ENCODE measurements at regions not wholly inside any gene's neighbourhood (a gene's known extent, or its start where the extent isn't known, plus 50 kb on each side); places are given as distances from the start of the nearest gene placed in this dataset.

- Histone ChIP-seq H2AK5ac (ENCODE audit: low read depth, low read length) (no peak overlapping the region), H3K4me3 (ENCODE audit: low read length in 2 of 2) (no peak overlapping the region), H3K4ac (ENCODE audit: low read length) (no peak overlapping the region), H3K9ac (ENCODE audit: low read depth, low read length, poor library complexity) (no peak overlapping the region), H2AFZ (ENCODE audit: low read length) (no peak overlapping the region), H3K36me3 (replicated peaks in 1 of 2; ENCODE audit: control insufficient read depth in 2 of 2, insufficient read depth in 2 of 2, low read length in 2 of 2) (no peaks in the 10 kb centered on the region), H2BK5ac (ENCODE audit: low read length) (no peak overlapping the region), H2BK15ac (ENCODE audit: low read length) (no peak overlapping the region), H3K18ac (ENCODE audit: low read length) (no peak overlapping the region), H4K91ac (ENCODE audit: low read depth, low read length, poor library complexity) (no peak overlapping the region), H3K27me3 (ENCODE audit: control insufficient read depth in 3 of 3, insufficient read depth in 3 of 3, low read depth in 1 of 3, low read length in 3 of 3) (no peaks in the 10 kb centered on the region), H3K4me1 (ENCODE audit: control insufficient read depth in 2 of 2, insufficient read depth in 1 of 2, low read depth in 1 of 2, low read length in 2 of 2) (no peaks in the 10 kb centered on the region), H4K8ac (ENCODE audit: low read depth, low read length) (no peak overlapping the region), H3K9me3 (replicated peaks in 1 of 2; ENCODE audit: control insufficient read depth in 2 of 2, insufficient read depth in 1 of 2, low read depth in 1 of 2, low read length in 2 of 2) (no peaks in the 10 kb centered on the region), H3K23ac (ENCODE audit: low read depth, low read length, poor library complexity) (no peak overlapping the region), H3K4me2 (ENCODE audit: insufficient read depth, low read length, poor library complexity, severe bottlenecking) (no peak overlapping the region), H2BK120ac (ENCODE audit: low read depth, low read length) (no peak overlapping the region), H3K79me1 (ENCODE audit: low read depth, low read length) (no peaks in the 10 kb centered on the region), H2BK12ac (ENCODE audit: low read length) (no peak overlapping the region), H3K27ac (replicated peaks; ENCODE audit: low read length) (no peak overlapping the region), H3K14ac (ENCODE audit: low read length) (no peak overlapping the region)
- no CpG with 5 or more reads among the region's 1 CpG for WGBS, 2 donors (ENCODE audit: extremely low coverage in 2 of 2, insufficient read length in 2 of 2, insufficient replicate concordance in 1 of 2)
- no peak for DNase-seq (ENCODE audit: low spot score)
Observed at GRCh38 chr7:81167934-81168333, 249.1 kb upstream of the SEMA3C start.

GRCh38 chr7:81165070-81165469 is 246.2 kb upstream of the SEMA3C start:
- no peaks in the 10 kb centered on the region for H3K79me1 ChIP-seq (ENCODE audit: low read depth, low read length)
- H2AFZ ChIP-seq (ENCODE audit: low read length), result no peak overlapping the region
- H3K27me3 ChIP-seq (ENCODE audit: control insufficient read depth in 3 of 3, insufficient read depth in 3 of 3, low read depth in 1 of 3, low read length in 3 of 3), result no peaks in the 10 kb centered on the region
- H3K9ac ChIP-seq (ENCODE audit: low read depth, low read length, poor library complexity), result no peak overlapping the region
- H3K9me3 ChIP-seq (replicated peaks in 1 of 2; ENCODE audit: control insufficient read depth in 2 of 2, insufficient read depth in 1 of 2, low read depth in 1 of 2, low read length in 2 of 2), result no peaks in the 10 kb centered on the region
- no CpG with 5 or more reads among the region's 4 CpGs for WGBS, 2 donors (ENCODE audit: extremely low coverage in 2 of 2, insufficient read length in 2 of 2, insufficient replicate concordance in 1 of 2)
- no peak overlapping the region for H3K4me3 ChIP-seq (ENCODE audit: low read length in 2 of 2)
- H3K14ac ChIP-seq (ENCODE audit: low read length), result no peak overlapping the region
- no peak overlapping the region for H4K91ac ChIP-seq (ENCODE audit: low read depth, low read length, poor library complexity)
- H2BK12ac ChIP-seq (ENCODE audit: low read length), result no peak overlapping the region
- DNase-seq (ENCODE audit: low spot score), result no peak
- no peaks in the 10 kb centered on the region for H3K4me1 ChIP-seq (ENCODE audit: control insufficient read depth in 2 of 2, insufficient read depth in 1 of 2, low read depth in 1 of 2, low read length in 2 of 2)
- no peak overlapping the region for H4K8ac ChIP-seq (ENCODE audit: low read depth, low read length)
- H2AK5ac ChIP-seq (ENCODE audit: low read depth, low read length), result no peak overlapping the region
- H3K27ac ChIP-seq (replicated peaks; ENCODE audit: low read length), result no peak overlapping the region
- no peak overlapping the region for H3K23ac ChIP-seq (ENCODE audit: low read depth, low read length, poor library complexity)
- no peak overlapping the region for H3K18ac ChIP-seq (ENCODE audit: low read length)
- no peak overlapping the region for H2BK15ac ChIP-seq (ENCODE audit: low read length)
- H2BK5ac ChIP-seq (ENCODE audit: low read length), result no peak overlapping the region
- H2BK120ac ChIP-seq (ENCODE audit: low read depth, low read length), result no peak overlapping the region
- H3K36me3 ChIP-seq (replicated peaks in 1 of 2; ENCODE audit: control insufficient read depth in 2 of 2, insufficient read depth in 2 of 2, low read length in 2 of 2), result no peaks in the 10 kb centered on the region
- H3K4me2 ChIP-seq (ENCODE audit: insufficient read depth, low read length, poor library complexity, severe bottlenecking), result no peak overlapping the region
- no peak overlapping the region for H3K4ac ChIP-seq (ENCODE audit: low read length)

- no peak overlapping the region for H2BK15ac ChIP-seq (ENCODE audit: low read length)
- no peaks in the 10 kb centered on the region for H3K36me3 ChIP-seq (replicated peaks in 1 of 2; ENCODE audit: control insufficient read depth in 2 of 2, insufficient read depth in 2 of 2, low read length in 2 of 2)
- H3K23ac ChIP-seq (ENCODE audit: low read depth, low read length, poor library complexity), result no peak overlapping the region
- no peak overlapping the region for H2BK12ac ChIP-seq (ENCODE audit: low read length)
- no peak overlapping the region for H3K9ac ChIP-seq (ENCODE audit: low read depth, low read length, poor library complexity)
- no peak for DNase-seq (ENCODE audit: low spot score)
- no peak overlapping the region for H3K4me3 ChIP-seq (ENCODE audit: low read length in 2 of 2)
- no peak overlapping the region for H4K91ac ChIP-seq (ENCODE audit: low read depth, low read length, poor library complexity)
- H3K14ac ChIP-seq (ENCODE audit: low read length), result no peak overlapping the region
- no peak overlapping the region for H3K4ac ChIP-seq (ENCODE audit: low read length)
- H3K9me3 ChIP-seq (replicated peaks in 1 of 2; ENCODE audit: control insufficient read depth in 2 of 2, insufficient read depth in 1 of 2, low read depth in 1 of 2, low read length in 2 of 2), result no peaks in the 10 kb centered on the region
- no peaks in the 10 kb centered on the region for H3K79me1 ChIP-seq (ENCODE audit: low read depth, low read length)
- H3K4me1 ChIP-seq (ENCODE audit: control insufficient read depth in 2 of 2, insufficient read depth in 1 of 2, low read depth in 1 of 2, low read length in 2 of 2), result peaks cover 0 to 9% of the 10 kb centered on the region in 2 donors
- no peak overlapping the region for H2BK5ac ChIP-seq (ENCODE audit: low read length)
- no CpG with 5 or more reads among the region's 7 CpGs for WGBS, 2 donors (ENCODE audit: extremely low coverage in 2 of 2, insufficient read length in 2 of 2, insufficient replicate concordance in 1 of 2)
- H2AK5ac ChIP-seq (ENCODE audit: low read depth, low read length), result no peak overlapping the region
- H3K4me2 ChIP-seq (ENCODE audit: insufficient read depth, low read length, poor library complexity, severe bottlenecking), result no peak overlapping the region
- no peak overlapping the region for H2AFZ ChIP-seq (ENCODE audit: low read length)
- H3K27ac ChIP-seq (replicated peaks; ENCODE audit: low read length), result no peak overlapping the region
- H4K8ac ChIP-seq (ENCODE audit: low read depth, low read length), result no peak overlapping the region
- H2BK120ac ChIP-seq (ENCODE audit: low read depth, low read length), result no peak overlapping the region
- no peak overlapping the region for H3K18ac ChIP-seq (ENCODE audit: low read length)
- H3K27me3 ChIP-seq (ENCODE audit: control insufficient read depth in 3 of 3, insufficient read depth in 3 of 3, low read depth in 1 of 3, low read length in 3 of 3), result no peaks in the 10 kb centered on the region
Observed at GRCh38 chr7:81162771-81163525, 244.1 kb upstream of the SEMA3C start.

- WGBS, 2 donors (ENCODE audit: extremely low coverage in 2 of 2, insufficient read length in 2 of 2, insufficient replicate concordance in 1 of 2), result no CpG with 5 or more reads among the region's 4 CpGs
- H3K9me3 ChIP-seq (replicated peaks in 1 of 2; ENCODE audit: control insufficient read depth in 2 of 2, insufficient read depth in 1 of 2, low read depth in 1 of 2, low read length in 2 of 2), result no peaks in the 10 kb centered on the region
Observed at GRCh38 chr7:81162234-81162633, 243.4 kb upstream of the SEMA3C start.

More at GRCh38 chr7:81162234-81162633, 243.4 kb upstream of the SEMA3C start:
- Histone ChIP-seq H4K91ac (ENCODE audit: low read depth, low read length, poor library complexity) (no peak overlapping the region), H4K8ac (ENCODE audit: low read depth, low read length) (no peak overlapping the region), H3K14ac (ENCODE audit: low read length) (no peak overlapping the region), H2AFZ (ENCODE audit: low read length) (no peak overlapping the region), H3K18ac (ENCODE audit: low read length) (no peak overlapping the region), H3K27me3 (ENCODE audit: control insufficient read depth in 3 of 3, insufficient read depth in 3 of 3, low read depth in 1 of 3, low read length in 3 of 3) (no peaks in the 10 kb centered on the region), H2BK5ac (ENCODE audit: low read length) (no peak overlapping the region), H3K23ac (ENCODE audit: low read depth, low read length, poor library complexity) (no peak overlapping the region), H3K4me2 (ENCODE audit: insufficient read depth, low read length, poor library complexity, severe bottlenecking) (no peak overlapping the region), H3K36me3 (replicated peaks in 1 of 2; ENCODE audit: control insufficient read depth in 2 of 2, insufficient read depth in 2 of 2, low read length in 2 of 2) (no peaks in the 10 kb centered on the region), H2BK12ac (ENCODE audit: low read length) (no peak overlapping the region), H2BK120ac (ENCODE audit: low read depth, low read length) (no peak overlapping the region), H3K4me3 (ENCODE audit: low read length in 2 of 2) (no peak overlapping the region), H3K79me1 (ENCODE audit: low read depth, low read length) (no peaks in the 10 kb centered on the region), H3K4me1 (ENCODE audit: control insufficient read depth in 2 of 2, insufficient read depth in 1 of 2, low read depth in 1 of 2, low read length in 2 of 2) (peaks cover 0 to 14% of the 10 kb centered on the region in 2 donors), H2AK5ac (ENCODE audit: low read depth, low read length) (no peak overlapping the region), H2BK15ac (ENCODE audit: low read length) (no peak overlapping the region), H3K4ac (ENCODE audit: low read length) (no peak overlapping the region), H3K9ac (ENCODE audit: low read depth, low read length, poor library complexity) (no peak overlapping the region), H3K27ac (replicated peaks; ENCODE audit: low read length) (no peak overlapping the region)
- no peak for DNase-seq (ENCODE audit: low spot score)

Data from neuronal stem cell (in vitro differentiated cells).